HG03439 (cell line): ENCODE measurements at regions not wholly inside any gene's neighbourhood (a gene's known extent, or its start where the extent isn't known, plus 50 kb on each side); places are given as distances from the start of the nearest gene placed in this dataset.

Source experiments
- ATAC-seq: cut with Tn5 transposase; IDR thresholded peaks from one replicate; pipeline ENCODE4 v1.9.1; 2021; ENCODE audit warnings: mild to moderate bottlenecking, moderate library complexity; ENCODE audit not compliant: unreplicated experiment

DNA sequence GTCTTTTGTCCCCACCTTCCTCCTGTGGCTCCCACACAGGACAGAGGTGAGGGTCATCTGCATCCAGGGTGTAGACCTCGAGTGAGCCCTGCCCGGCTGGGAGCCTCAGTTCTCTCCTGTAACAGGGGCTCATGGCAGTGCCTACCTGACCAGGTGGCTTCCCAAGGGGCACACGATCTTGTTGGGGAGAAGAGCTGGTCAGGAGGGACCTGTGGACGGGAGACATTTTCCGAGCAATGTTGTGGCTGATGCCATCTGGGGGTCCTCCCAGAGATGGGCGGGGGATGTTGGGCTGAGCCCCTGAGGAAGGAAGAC is 51.9 kb downstream of the CEBPB start:
- no peak for ATAC-seq

- ATAC-seq, result no peak
Measured at GRCh38 chr20:50242863-50243609, 52.4 kb downstream of the CEBPB start.

DNA sequence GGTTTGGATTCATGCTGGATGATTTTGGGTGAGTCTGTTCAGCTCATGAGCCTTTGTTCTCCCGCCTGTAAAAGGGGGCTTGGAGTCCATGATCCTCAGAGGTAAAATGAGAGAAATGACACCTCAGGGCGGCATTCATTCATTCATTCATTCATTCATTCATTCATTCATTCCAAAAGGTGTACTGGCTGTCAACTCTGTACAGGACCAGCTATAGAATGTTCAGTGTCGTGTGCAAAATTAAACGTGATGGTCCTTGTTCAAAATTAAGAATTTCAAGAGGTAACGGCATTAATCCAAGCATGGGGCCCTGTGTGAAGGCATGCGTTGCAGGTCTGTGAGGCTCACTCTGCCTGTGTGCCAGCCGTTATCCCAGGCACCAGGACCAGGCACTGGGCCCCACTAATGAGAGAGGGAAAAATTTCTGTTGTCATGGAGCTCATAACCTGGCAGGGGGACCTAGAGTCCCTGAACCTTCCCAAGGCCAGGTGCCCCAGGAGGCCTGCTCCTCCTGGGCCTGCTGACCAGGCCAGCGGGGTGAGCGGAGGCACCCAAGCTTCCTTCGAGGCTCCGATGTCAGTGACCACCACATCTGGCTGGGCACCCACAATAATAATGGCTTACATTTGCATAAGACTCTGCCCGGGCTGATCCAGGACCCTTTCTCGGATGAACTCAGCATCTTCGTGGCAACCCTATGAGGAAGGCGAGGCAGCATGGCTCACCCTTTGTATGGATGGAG is 53.2 kb downstream of the CEBPB start:
- ATAC-seq, result no peak

GRCh38 chr20:50244352-50245149 is 53.9 kb downstream of the CEBPB start:
- ATAC-seq, result no peak

DNA sequence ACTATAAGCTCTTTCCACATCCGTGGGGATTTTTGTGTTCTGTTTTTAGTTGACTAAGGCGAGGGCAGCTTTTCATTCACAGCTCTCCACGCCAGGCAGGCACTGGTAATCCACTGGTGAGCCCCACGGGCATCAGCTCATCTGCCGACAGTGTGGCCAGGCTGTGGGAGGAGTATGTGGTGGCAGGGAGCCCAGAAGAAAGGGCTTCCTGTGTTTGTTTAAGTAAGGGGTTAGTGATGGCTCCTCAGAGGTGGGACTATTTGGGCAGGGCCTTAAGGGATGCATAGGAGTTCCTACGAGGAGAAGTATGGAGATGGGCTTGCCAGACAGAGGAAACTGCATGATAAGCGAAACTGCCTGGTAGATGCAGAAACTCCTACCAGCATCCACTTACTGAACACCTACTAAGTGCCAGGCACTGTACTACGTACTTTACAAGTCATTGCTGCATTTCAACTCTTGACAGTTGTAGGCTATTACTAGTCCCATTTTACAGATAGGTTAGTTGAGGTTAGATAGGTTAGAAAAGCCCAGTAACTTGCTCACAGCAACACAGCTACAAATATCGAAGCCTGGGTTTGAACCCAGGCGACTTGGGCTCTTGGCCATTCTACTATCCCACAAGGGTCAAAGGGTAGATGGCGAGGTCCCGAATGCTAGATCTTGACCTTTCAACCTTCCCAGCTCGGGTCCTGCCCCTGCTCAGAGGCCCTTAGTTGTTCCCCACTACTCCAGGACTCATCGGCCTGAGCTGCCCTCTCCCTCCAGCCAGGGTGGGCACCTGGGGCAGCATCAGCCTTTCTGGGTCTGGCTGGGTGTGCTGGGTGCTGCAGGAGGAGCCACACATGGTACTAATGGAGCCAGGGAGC is 55.1 kb downstream of the CEBPB start:
- no peak for ATAC-seq

GRCh38 chr20:50246367-50247195 is 56.0 kb downstream of the CEBPB start:
- ATAC-seq, result no peak

DNA sequence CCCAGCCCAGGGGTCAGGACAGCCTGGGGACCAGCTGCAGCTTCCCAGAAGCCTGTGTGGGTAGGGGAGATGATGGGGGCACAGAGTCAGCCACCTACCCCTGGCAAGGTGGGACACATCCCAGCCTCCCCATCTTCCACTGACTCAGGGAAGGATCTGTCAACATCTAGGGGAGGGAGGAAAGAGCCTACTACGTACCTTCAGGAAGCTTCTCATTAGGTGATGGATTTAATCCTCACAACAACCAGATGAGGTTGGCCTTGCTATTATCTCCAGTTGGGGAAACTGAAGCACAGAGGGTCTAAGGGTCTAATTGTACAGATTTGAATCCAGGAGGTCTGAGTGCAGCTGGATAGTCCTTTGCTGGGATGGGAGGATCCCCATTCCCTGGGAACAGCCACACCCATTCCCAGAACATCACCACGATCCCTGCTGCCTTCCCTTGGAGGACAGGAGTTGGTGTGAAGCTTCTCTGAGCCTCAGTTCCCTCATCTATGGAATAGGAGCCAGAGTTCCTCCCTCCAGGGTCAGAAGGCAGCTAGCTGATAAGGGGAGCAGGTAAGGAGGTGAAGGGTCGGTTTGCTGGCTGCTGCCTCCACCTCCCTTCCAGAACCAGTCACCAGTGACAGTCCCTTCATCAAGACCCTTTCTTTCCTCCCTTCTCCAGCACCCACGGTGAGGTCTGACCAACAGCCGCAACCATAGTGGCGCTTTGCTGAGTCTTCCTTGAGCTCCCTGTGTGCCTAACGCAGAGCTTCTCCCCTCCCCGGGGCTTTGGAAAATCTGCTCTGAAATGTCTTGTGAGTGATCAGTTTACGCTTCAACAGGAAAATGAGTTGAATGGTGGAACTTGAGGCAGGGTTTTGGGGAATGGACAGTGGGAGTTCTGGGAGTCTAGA is 56.8 kb downstream of the CEBPB start:
- ATAC-seq, result no peak

DNA sequence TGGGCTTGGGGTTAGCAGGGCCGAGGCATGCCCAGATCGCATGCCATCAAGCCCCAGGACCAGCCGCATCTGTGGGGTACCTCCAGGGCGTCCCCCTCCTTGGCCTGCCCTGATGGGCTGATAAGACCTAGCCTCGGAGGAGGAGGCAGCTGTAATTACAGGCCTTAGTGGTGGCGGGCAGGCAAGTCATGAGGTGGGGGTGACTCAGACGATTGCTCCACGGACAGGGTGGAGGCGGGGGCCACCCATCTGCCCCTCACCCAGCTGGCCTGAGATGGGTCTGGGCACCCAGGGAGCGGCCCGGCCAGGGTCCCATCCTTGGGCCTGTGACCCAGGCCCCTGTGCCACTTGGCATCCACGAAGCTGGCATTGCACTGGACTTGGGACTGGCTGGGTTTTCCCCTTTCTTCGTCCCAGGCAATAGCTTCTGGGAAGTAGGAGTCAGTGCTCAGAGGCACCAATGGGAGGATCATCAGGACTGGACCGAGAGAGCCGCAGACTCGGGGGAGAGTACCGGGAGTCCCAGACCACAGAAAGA is 57.5 kb downstream of the CEBPB start:
- ATAC-seq, result no peak

- no peak for ATAC-seq
Measured at GRCh38 chr20:50249447-50250388, 59.1 kb downstream of the CEBPB start.

DNA sequence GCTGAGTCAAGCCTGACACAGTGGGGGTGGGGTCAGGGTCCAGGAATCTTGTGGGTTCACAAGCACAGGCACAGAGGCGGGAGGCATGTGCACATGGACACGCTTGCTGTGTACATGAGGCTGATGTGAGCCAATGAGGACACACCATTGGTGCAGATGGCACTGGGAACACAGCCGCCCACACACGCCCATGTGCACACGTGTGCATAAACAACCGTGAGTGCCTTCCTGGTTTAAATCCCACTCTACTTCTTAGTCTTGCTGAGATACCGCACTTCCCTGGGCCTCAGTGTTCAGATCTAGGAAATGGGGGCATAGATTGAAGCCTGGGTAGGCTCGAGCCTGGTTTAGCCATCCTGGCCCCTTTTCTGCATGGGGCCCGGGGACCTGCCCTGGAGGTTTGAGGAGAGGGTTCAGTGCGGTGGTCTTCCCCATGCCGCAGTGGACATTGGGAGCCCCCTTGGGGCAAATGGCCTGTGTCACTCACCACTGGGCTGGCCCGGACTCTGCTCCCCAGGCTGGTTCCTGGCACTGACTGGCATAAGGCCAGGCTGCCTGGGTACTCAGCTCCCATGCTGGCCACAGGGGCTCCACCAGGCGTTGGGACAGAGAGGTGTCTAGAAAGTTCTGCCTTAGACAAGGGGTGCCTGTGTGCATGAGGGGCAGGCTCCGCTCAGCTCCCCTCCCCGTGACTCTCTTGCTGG is 60.2 kb downstream of the CEBPB start:
- ATAC-seq, result no peak

GRCh38 chr20:50251383-50251748 is 60.7 kb downstream of the CEBPB start:
- no peak for ATAC-seq

DNA sequence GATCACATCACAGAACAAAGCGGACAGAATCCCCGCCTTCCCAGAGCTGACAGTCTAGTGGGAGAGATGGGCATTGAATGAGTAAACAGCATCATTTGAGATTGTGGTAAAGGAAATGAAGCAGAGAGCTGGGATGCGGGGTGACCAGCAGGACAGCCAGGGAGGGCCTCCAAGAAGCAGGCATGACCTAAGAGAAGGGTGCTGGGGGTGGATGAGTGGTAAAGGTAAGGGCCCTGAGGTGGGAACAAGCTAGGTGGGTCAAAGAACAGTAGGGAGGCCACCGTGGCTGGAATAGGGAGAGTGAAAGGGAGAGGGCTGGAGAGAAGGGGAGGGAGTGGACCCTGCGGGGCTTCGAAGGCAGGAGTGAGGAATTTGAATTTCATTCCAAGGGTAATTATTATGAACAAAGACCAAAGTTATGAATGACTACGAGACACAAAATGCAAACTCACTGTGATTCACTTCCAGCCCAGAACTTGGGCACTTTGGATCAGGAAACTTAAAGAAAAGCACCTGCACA is 61.4 kb downstream of the CEBPB start:
- no peak for ATAC-seq

DNA sequence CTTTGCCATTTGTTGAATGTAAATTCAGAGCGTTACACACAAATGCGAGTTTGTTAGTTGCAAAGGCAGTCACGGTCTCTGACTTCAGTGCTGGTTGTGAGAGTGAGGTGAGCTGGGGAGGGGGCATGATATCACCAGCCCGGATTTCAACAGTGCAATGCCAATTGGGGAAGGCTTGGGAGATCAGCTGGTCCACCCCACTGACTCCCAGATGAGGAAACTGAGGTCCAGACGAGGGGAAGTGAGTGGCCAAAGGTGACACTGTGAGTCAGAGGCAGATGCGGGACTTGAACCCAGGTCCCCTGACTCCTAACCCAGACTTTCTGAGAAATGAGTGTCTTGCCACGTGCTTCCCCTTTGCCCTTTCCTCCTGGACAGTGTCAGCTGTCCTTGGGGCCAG is 62.1 kb downstream of the CEBPB start:
- no peak for ATAC-seq

DNA sequence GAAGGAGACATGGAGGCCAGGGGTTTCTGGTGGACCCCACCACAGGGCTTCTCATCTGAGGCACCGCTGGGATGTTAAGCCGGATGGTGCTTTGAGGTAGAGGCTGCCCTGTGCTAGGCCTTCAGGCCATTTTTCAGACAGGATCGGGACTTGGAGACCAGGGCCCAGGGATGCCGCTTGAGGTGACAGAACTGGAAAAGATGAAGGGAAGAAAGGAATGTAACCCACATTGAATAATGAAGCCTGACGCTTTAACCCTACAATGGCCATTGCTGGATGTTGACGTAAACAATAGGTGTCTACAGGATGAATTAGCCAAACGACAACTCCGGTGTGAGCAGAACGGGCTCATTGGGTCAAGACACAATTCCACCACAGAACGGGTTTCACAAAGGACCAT is 62.5 kb downstream of the CEBPB start:
- ATAC-seq, result no peak

DNA sequence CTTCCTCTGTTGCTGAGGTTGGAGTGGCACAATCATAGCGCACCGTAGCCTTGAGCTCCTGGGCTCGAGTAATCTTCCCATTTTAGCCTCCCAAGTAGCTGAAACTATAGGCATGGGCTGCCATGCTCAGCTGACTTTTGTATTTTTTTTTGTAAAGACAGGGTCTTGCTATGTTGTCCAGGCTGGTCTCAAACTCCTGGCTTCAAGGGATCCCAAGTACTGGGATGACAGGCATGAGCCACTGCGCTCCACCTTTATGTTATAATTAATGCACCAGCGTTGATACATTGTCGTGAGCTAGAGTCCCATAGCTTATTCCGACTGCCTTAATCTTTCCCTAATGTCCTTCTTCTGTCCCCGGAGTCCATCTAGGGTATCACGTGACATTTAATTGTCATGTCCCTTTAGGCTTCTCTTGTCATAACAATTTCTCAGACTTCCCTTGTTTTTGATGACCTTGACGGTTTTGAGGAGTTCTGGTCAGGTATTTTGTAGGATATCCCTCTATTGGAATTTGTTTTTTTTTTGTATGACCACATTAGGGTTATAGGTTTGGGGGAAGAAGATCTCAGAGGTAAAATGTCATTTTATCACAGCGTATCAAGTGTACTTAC is 63.9 kb downstream of the CEBPB start:
- no peak for ATAC-seq

- ATAC-seq, result no peak
Measured at GRCh38 chr20:50256577-50256976, 65.9 kb downstream of the CEBPB start.
